ENCODE measurements at regions not wholly inside any gene's neighbourhood (a gene's known extent, or its start where the extent isn't known, plus 50 kb on each side); places are given as distances from the start of the nearest gene placed in this dataset.

DNA sequence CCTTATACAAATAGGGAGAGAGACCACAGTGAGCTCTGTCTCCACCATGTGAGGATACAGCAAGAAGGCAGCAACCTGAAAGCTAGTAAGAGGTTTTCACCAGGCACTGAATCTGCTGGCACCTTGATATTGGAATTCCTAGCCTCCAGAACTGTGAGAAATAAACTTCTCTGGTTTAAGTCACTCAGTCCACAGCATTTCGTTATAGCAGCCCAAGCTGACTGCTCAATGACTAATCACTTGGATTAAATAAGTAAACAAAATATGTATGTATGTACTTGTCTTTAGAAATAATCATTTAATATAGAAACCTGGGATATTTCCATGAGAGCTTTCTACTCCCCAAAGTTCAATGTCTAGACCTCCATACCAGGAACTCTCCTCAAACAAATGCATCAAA lies 162.0 kb downstream of the IMPG2 start:
- no peak for TF ChIP-seq RAD21 (IDR thresholded peaks at IDR 0.05; ENCODE audit: low read length)
- no peak for TF ChIP-seq POLR2A (IDR thresholded peaks at IDR 0.05; ENCODE audit: low read depth, low read length)
- no peak for TF ChIP-seq CTCF (conservative IDR thresholded peaks at IDR 0.05; ENCODE audit: low read depth, low read length)
- TF ChIP-seq CEBPB (IDR thresholded peaks at IDR 0.05; ENCODE audit: low read depth, low read length) = no peak
- no peak for TF ChIP-seq USF2 (IDR thresholded peaks at IDR 0.05; ENCODE audit: low read depth, low read length)
- no peak for TF ChIP-seq CHD1 (IDR thresholded peaks at IDR 0.05; ENCODE audit: low read depth, low read length)
- TF ChIP-seq, protein P1, sequence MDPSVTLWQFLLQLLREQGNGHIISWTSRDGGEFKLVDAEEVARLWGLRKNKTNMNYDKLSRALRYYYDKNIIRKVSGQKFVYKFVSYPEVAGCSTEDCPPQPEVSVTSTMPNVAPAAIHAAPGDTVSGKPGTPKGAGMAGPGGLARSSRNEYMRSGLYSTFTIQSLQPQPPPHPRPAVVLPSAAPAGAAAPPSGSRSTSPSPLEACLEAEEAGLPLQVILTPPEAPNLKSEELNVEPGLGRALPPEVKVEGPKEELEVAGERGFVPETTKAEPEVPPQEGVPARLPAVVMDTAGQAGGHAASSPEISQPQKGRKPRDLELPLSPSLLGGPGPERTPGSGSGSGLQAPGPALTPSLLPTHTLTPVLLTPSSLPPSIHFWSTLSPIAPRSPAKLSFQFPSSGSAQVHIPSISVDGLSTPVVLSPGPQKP (IDR thresholded peaks at IDR 0.05; ENCODE audit: borderline replicate concordance, low read depth, low read length) = no peak
- no peak for TF ChIP-seq MXI1 (IDR thresholded peaks at IDR 0.05; ENCODE audit: borderline replicate concordance, low read depth, low read length)
- no peak for TF ChIP-seq RCOR1 (IDR thresholded peaks at IDR 0.05; ENCODE audit: insufficient replicate concordance, low read length)
- no peak for TF ChIP-seq FOS (IDR thresholded peaks at IDR 0.05; ENCODE audit: low read depth, low read length)

All from IMR-90 (cell line).